Loucy (cell line): ENCODE measurements at regions not wholly inside any gene's neighbourhood (a gene's known extent, or its start where the extent isn't known, plus 50 kb on each side); places are given as distances from the start of the nearest gene placed in this dataset.
"Not testable (repeated sequence)": the region's sequence is repeated elsewhere in the genome, so short reads cannot be mapped to it uniquely, and the experiment has no call there.

Source experiments
- H2AFZ ChIP-seq: fragments of 200-600 bp; sonication (generic); 2 replicates; pipeline ENCODE4 v1.6.0; 2016; ENCODE audit warnings: antibody characterized with exemption, mild to moderate bottlenecking, low read length, moderate library complexity
- H3F3A ChIP-seq: fragments of 200-600 bp; 2 replicates; pipeline ENCODE4 v1.6.0; 2016; ENCODE audit warnings: antibody characterized with exemption, low read depth, mild to moderate bottlenecking
- H3K27me3 ChIP-seq: fragments of 200-600 bp; sonication (generic); 2 replicates; pipeline ENCODE4 v1.6.1; 2014; ENCODE audit warnings: low read length, mild to moderate bottlenecking; ENCODE audit not compliant: insufficient read depth, poor library complexity, severe bottlenecking
- H3K36me3 ChIP-seq: fragments of 200-600 bp; sonication (generic); 2 replicates; pipeline ENCODE4 v1.6.1; 2016; ENCODE audit warnings: low read length; ENCODE audit not compliant: insufficient read depth
- H3K4me1 ChIP-seq: fragments of 200-600 bp; sonication (generic); 2 replicates; pipeline ENCODE4 v1.5.1; 2014; ENCODE audit warnings: low read length, mild to moderate bottlenecking; ENCODE audit not compliant: insufficient read depth, poor library complexity, severe bottlenecking
- H3K4me2 ChIP-seq: fragments of 200-600 bp; sonication (generic); 2 replicates; pipeline ENCODE4 v1.6.0; 2014; ENCODE audit warnings: antibody characterized with exemption, low read length, low read depth, mild to moderate bottlenecking; ENCODE audit not compliant: poor library complexity, severe bottlenecking
- H3K4me3 ChIP-seq: fragments of 200-600 bp; sonication (generic); 2 replicates; pipeline ENCODE4 v1.5.1; 2014; ENCODE audit warnings: low read length, mild to moderate bottlenecking, mixed read lengths; ENCODE audit not compliant: poor library complexity, severe bottlenecking
- H3K79me2 ChIP-seq: fragments of 200-600 bp; sonication (generic); 2 replicates; pipeline ENCODE4 v1.6.1; 2014; ENCODE audit warnings: low read length; ENCODE audit not compliant: insufficient read depth
- H3K9ac ChIP-seq: fragments of 200-600 bp; sonication (generic); 2 replicates; pipeline ENCODE4 v1.6.0; 2014; ENCODE audit warnings: mild to moderate bottlenecking, low read depth, low read length, moderate library complexity; ENCODE audit not compliant: poor library complexity, severe bottlenecking
- H3K9me2 ChIP-seq: fragments of 200-600 bp; sonication (generic); replicated peaks from 2 replicates; pipeline ENCODE4 v1.6.1; 2016; ENCODE audit warnings: low read depth, low read length, mixed read lengths
- H3K9me3 ChIP-seq: fragments of 200-600 bp; sonication (generic); 2 replicates; pipeline ENCODE4 v1.6.1; 2014; ENCODE audit warnings: mild to moderate bottlenecking, antibody characterized with exemption, low read length, low read depth; ENCODE audit not compliant: insufficient read depth
- H4K20me1 ChIP-seq: fragments of 200-600 bp; sonication (generic); 2 replicates; pipeline ENCODE4 v1.6.0; 2014; ENCODE audit warnings: antibody characterized with exemption, low read length, mild to moderate bottlenecking; ENCODE audit not compliant: insufficient read depth, poor library complexity, severe bottlenecking
- CTCF ChIP-seq: fragments of 200-600 bp; sonication (generic); conservative IDR thresholded peaks from 2 replicates; pipeline ENCODE4 v1.5.1; 2014; ENCODE audit warnings: mild to moderate bottlenecking, antibody characterized with exemption, low read length
- EZH2phosphoT487 ChIP-seq: fragments of 200-600 bp; IDR thresholded peaks from 2 replicates; pipeline ENCODE4 v1.6.1; 2018; ENCODE audit warnings: antibody characterized with exemption, mild to moderate bottlenecking, moderate library complexity, borderline replicate concordance

- no peak overlapping the region for H3K9ac ChIP-seq
- H3K4me1 ChIP-seq: peaks cover 2% of the 10 kb centered on the region
- TF ChIP-seq CTCF (peak; percentile 73), EZH2phosphoT487 (no peak)
- H3F3A ChIP-seq: no peaks in the 10 kb centered on the region
- no peaks in the 10 kb centered on the region for H3K9me2 ChIP-seq
- no peaks in the 10 kb centered on the region for H3K9me3 ChIP-seq
- no peak overlapping the region for H3K4me3 ChIP-seq
- no peak overlapping the region for H3K4me2 ChIP-seq
- H2AFZ ChIP-seq: no peak overlapping the region; the same call in 1 of the 2 replicates
- H3K79me2 ChIP-seq: no peaks in the 10 kb centered on the region
- H3K36me3 ChIP-seq: no peaks in the 10 kb centered on the region
- no peaks in the 10 kb centered on the region for H3K27me3 ChIP-seq
- no peaks in the 10 kb centered on the region for H4K20me1 ChIP-seq
Measured at GRCh38 chr14:85856430-85856829, 326.5 kb downstream of the FLRT2 start.

GRCh38 chr14:85853996-85854526 lies 324.1 kb downstream of the FLRT2 start:
- H3K27me3 ChIP-seq: no peaks in the 10 kb centered on the region
- H3K4me2 ChIP-seq: no peak overlapping the region
- no peaks in the 10 kb centered on the region for H3K9me3 ChIP-seq
- H3F3A ChIP-seq: no peaks in the 10 kb centered on the region
- H3K9me2 ChIP-seq: no peaks in the 10 kb centered on the region
- H3K4me3 ChIP-seq: no peak overlapping the region
- no peak overlapping the region; the same call in 1 of the 2 replicates for H2AFZ ChIP-seq
- TF ChIP-seq EZH2phosphoT487 (no peak), CTCF (no peak)
- H3K4me1 ChIP-seq: peaks cover 8% of the 10 kb centered on the region
- H4K20me1 ChIP-seq: no peaks in the 10 kb centered on the region
- H3K9ac ChIP-seq: no peak overlapping the region
- H3K36me3 ChIP-seq: no peaks in the 10 kb centered on the region
- no peaks in the 10 kb centered on the region for H3K79me2 ChIP-seq

- H3K9me2 ChIP-seq: no peaks in the 10 kb centered on the region
Measured at GRCh38 chr14:85852906-85853305, 323.0 kb downstream of the FLRT2 start.

GRCh38 chr14:85852123-85852522 lies 322.2 kb downstream of the FLRT2 start:
- H3K9me2 ChIP-seq, H2AFZ ChIP-seq, H3K79me2 ChIP-seq, H3K27me3 ChIP-seq, H4K20me1 ChIP-seq, H3K4me1 ChIP-seq, H3K4me2 ChIP-seq, H3K36me3 ChIP-seq, H3F3A ChIP-seq, H3K9me3 ChIP-seq, H3K9ac ChIP-seq, H3K4me3 ChIP-seq: not testable (repeated sequence)

More at GRCh38 chr14:85852906-85853305, 323.0 kb downstream of the FLRT2 start:
- H3K79me2 ChIP-seq: no peaks in the 10 kb centered on the region
- no peaks in the 10 kb centered on the region for H4K20me1 ChIP-seq
- no peaks in the 10 kb centered on the region for H3F3A ChIP-seq
- no peak overlapping the region for H3K4me3 ChIP-seq
- peaks cover 8% of the 10 kb centered on the region for H3K4me1 ChIP-seq
- no peaks in the 10 kb centered on the region for H3K27me3 ChIP-seq
- TF ChIP-seq EZH2phosphoT487: no peak
- no peak for TF ChIP-seq CTCF
- H3K9ac ChIP-seq: no peak overlapping the region
- no peaks in the 10 kb centered on the region for H3K36me3 ChIP-seq
- no peak overlapping the region for H3K4me2 ChIP-seq
- H2AFZ ChIP-seq: no peak overlapping the region
- H3K9me3 ChIP-seq: no peaks in the 10 kb centered on the region

- H2AFZ ChIP-seq, H3K9me2 ChIP-seq, H3K4me3 ChIP-seq: not testable (repeated sequence)
Measured at GRCh38 chr14:85830549-85830948, 300.6 kb downstream of the FLRT2 start.

More at GRCh38 chr14:85830549-85830948, 300.6 kb downstream of the FLRT2 start:
- not testable (repeated sequence) for H3K79me2 ChIP-seq, H3K9ac ChIP-seq, H3K9me3 ChIP-seq, H4K20me1 ChIP-seq, H3K4me2 ChIP-seq, H3F3A ChIP-seq, H3K27me3 ChIP-seq, H3K4me1 ChIP-seq, H3K36me3 ChIP-seq
